ENCODE measurements at regions not wholly inside any gene's neighbourhood (a gene's known extent, or its start where the extent isn't known, plus 50 kb on each side); places are given as distances from the start of the nearest gene placed in this dataset.
"Not testable (repeated sequence)": the region's sequence is repeated elsewhere in the genome, so short reads cannot be mapped to it uniquely, and the experiment has no call there.

GRCh38 chr12:19802915-19803314, 363.6 kb downstream of the AEBP2 start:
- H3K9ac ChIP-seq (ENCODE audit: low read length in 5 of 5), result no peak overlapping the region
- H3K4me3 ChIP-seq (ENCODE audit: low read depth in 1 of 5, low read length in 5 of 5), result no peak overlapping the region
- H3K4me1 ChIP-seq (ENCODE audit: control insufficient read depth in 5 of 5, insufficient read depth in 5 of 5, low read length in 5 of 5), result peaks cover 0 to 3% (median 0%) of the 10 kb centered on the region in 5 donors
- no peaks in the 10 kb centered on the region for H3K36me3 ChIP-seq (ENCODE audit: control insufficient read depth in 5 of 5, insufficient read depth in 5 of 5, low read length in 5 of 5)
- H3K27ac ChIP-seq (ENCODE audit: low read depth, low read length), result no peak overlapping the region
- no peaks in the 10 kb centered on the region for H3K27me3 ChIP-seq (ENCODE audit: control insufficient read depth in 5 of 5, insufficient read depth in 4 of 5, low read length in 5 of 5)
- H3K9me3 ChIP-seq (ENCODE audit: control insufficient read depth in 5 of 5, low read length in 5 of 5), result no peaks in the 10 kb centered on the region

- Histone ChIP-seq H3K9ac (ENCODE audit: low read length in 5 of 5) (no peak overlapping the region), H3K36me3 (ENCODE audit: control insufficient read depth in 5 of 5, insufficient read depth in 5 of 5, low read length in 5 of 5) (no peaks in the 10 kb centered on the region), H3K27ac (ENCODE audit: low read depth, low read length) (no peak overlapping the region), H3K4me3 (ENCODE audit: low read depth in 1 of 5, low read length in 5 of 5) (no peak overlapping the region), H3K4me1 (ENCODE audit: control insufficient read depth in 5 of 5, insufficient read depth in 5 of 5, low read length in 5 of 5) (peaks cover 0 to 3% (median 0%) of the 10 kb centered on the region in 5 donors), H3K9me3 (ENCODE audit: control insufficient read depth in 5 of 5, low read length in 5 of 5) (peaks cover 0 to 4% (median 0%) of the 10 kb centered on the region in 5 donors), H3K27me3 (ENCODE audit: control insufficient read depth in 5 of 5, insufficient read depth in 4 of 5, low read length in 5 of 5) (no peaks in the 10 kb centered on the region)
Measured at GRCh38 chr12:19804737-19805136, 365.4 kb downstream of the AEBP2 start.

GRCh38 chr12:19808371-19808770, 369.1 kb downstream of the AEBP2 start:
- H3K27ac ChIP-seq (ENCODE audit: low read depth, low read length), result no peak overlapping the region
- peaks cover 0 to 4% (median 0%) of the 10 kb centered on the region in 5 donors for H3K9me3 ChIP-seq (ENCODE audit: control insufficient read depth in 5 of 5, low read length in 5 of 5)
- no peak overlapping the region for H3K4me3 ChIP-seq (ENCODE audit: low read depth in 1 of 5, low read length in 5 of 5)
- H3K36me3 ChIP-seq (ENCODE audit: control insufficient read depth in 5 of 5, insufficient read depth in 5 of 5, low read length in 5 of 5), result no peaks in the 10 kb centered on the region
- no peaks in the 10 kb centered on the region for H3K27me3 ChIP-seq (ENCODE audit: control insufficient read depth in 5 of 5, insufficient read depth in 4 of 5, low read length in 5 of 5)
- H3K9ac ChIP-seq (ENCODE audit: low read length in 5 of 5), result no peak overlapping the region
- H3K4me1 ChIP-seq (ENCODE audit: control insufficient read depth in 5 of 5, insufficient read depth in 5 of 5, low read length in 5 of 5), result no peaks in the 10 kb centered on the region

GRCh38 chr12:19810213-19810612, 370.9 kb downstream of the AEBP2 start:
- H3K9ac ChIP-seq (ENCODE audit: low read length in 5 of 5), result no peak overlapping the region
- H3K36me3 ChIP-seq (ENCODE audit: control insufficient read depth in 5 of 5, insufficient read depth in 5 of 5, low read length in 5 of 5), result no peaks in the 10 kb centered on the region
- no peaks in the 10 kb centered on the region for H3K4me1 ChIP-seq (ENCODE audit: control insufficient read depth in 5 of 5, insufficient read depth in 5 of 5, low read length in 5 of 5)
- H3K27ac ChIP-seq (ENCODE audit: low read depth, low read length), result no peak overlapping the region
- no peak overlapping the region for H3K4me3 ChIP-seq (ENCODE audit: low read depth in 1 of 5, low read length in 5 of 5)
- H3K9me3 ChIP-seq (ENCODE audit: control insufficient read depth in 5 of 5, low read length in 5 of 5), result peaks cover 0 to 4% (median 0%) of the 10 kb centered on the region in 5 donors
- no peaks in the 10 kb centered on the region for H3K27me3 ChIP-seq (ENCODE audit: control insufficient read depth in 5 of 5, insufficient read depth in 4 of 5, low read length in 5 of 5)

- Histone ChIP-seq H3K4me3 (ENCODE audit: low read depth in 1 of 5, low read length in 5 of 5) (no peak overlapping the region), H3K4me1 (ENCODE audit: control insufficient read depth in 5 of 5, insufficient read depth in 5 of 5, low read length in 5 of 5) (no peaks in the 10 kb centered on the region), H3K9me3 (ENCODE audit: control insufficient read depth in 5 of 5, low read length in 5 of 5) (peaks cover 0 to 4% (median 0%) of the 10 kb centered on the region in 5 donors), H3K9ac (ENCODE audit: low read length in 5 of 5) (no peak overlapping the region), H3K27me3 (ENCODE audit: control insufficient read depth in 5 of 5, insufficient read depth in 4 of 5, low read length in 5 of 5) (no peaks in the 10 kb centered on the region), H3K27ac (ENCODE audit: low read depth, low read length) (no peak overlapping the region), H3K36me3 (ENCODE audit: control insufficient read depth in 5 of 5, insufficient read depth in 5 of 5, low read length in 5 of 5) (no peaks in the 10 kb centered on the region)
Measured at GRCh38 chr12:19811922-19812321, 372.6 kb downstream of the AEBP2 start.

GRCh38 chr12:19819231-19819630, 379.9 kb downstream of the AEBP2 start:
- Histone ChIP-seq H3K9ac (ENCODE audit: low read length in 5 of 5) (no peak overlapping the region), H3K4me1 (ENCODE audit: control insufficient read depth in 5 of 5, insufficient read depth in 5 of 5, low read length in 5 of 5) (no peaks in the 10 kb centered on the region), H3K27ac (ENCODE audit: low read depth, low read length) (no peak overlapping the region), H3K27me3 (ENCODE audit: control insufficient read depth in 5 of 5, insufficient read depth in 4 of 5, low read length in 5 of 5) (no peaks in the 10 kb centered on the region), H3K4me3 (ENCODE audit: low read depth in 1 of 5, low read length in 5 of 5) (no peak overlapping the region), H3K36me3 (ENCODE audit: control insufficient read depth in 5 of 5, insufficient read depth in 5 of 5, low read length in 5 of 5) (no peaks in the 10 kb centered on the region), H3K9me3 (ENCODE audit: control insufficient read depth in 5 of 5, low read length in 5 of 5) (no peaks in the 10 kb centered on the region)

- H3K9ac ChIP-seq (ENCODE audit: low read length in 5 of 5), result no peak overlapping the region
- no peak overlapping the region for H3K27ac ChIP-seq (ENCODE audit: low read depth, low read length)
Measured at GRCh38 chr12:19822476-19822875, 383.2 kb downstream of the AEBP2 start.

GRCh38 chr12:19823326-19823725, 384.0 kb downstream of the AEBP2 start:
- H3K36me3 ChIP-seq (ENCODE audit: control insufficient read depth in 5 of 5, insufficient read depth in 5 of 5, low read length in 5 of 5); H3K4me3 ChIP-seq (ENCODE audit: low read depth in 1 of 5, low read length in 5 of 5); H3K4me1 ChIP-seq (ENCODE audit: control insufficient read depth in 5 of 5, insufficient read depth in 5 of 5, low read length in 5 of 5); H3K9ac ChIP-seq (ENCODE audit: low read length in 5 of 5); H3K27ac ChIP-seq (ENCODE audit: low read depth, low read length); H3K27me3 ChIP-seq (ENCODE audit: control insufficient read depth in 5 of 5, insufficient read depth in 4 of 5, low read length in 5 of 5): not testable (repeated sequence)
- peaks cover 0 to 13% (median 11%) of the 10 kb centered on the region in 5 donors for H3K9me3 ChIP-seq (ENCODE audit: control insufficient read depth in 5 of 5, low read length in 5 of 5)

More at GRCh38 chr12:19822476-19822875, 383.2 kb downstream of the AEBP2 start:
- H3K36me3 ChIP-seq (ENCODE audit: control insufficient read depth in 5 of 5, insufficient read depth in 5 of 5, low read length in 5 of 5), result no peaks in the 10 kb centered on the region
- H3K27me3 ChIP-seq (ENCODE audit: control insufficient read depth in 5 of 5, insufficient read depth in 4 of 5, low read length in 5 of 5), result no peaks in the 10 kb centered on the region
- H3K4me3 ChIP-seq (ENCODE audit: low read depth in 1 of 5, low read length in 5 of 5), result no peak overlapping the region
- no peaks in the 10 kb centered on the region for H3K4me1 ChIP-seq (ENCODE audit: control insufficient read depth in 5 of 5, insufficient read depth in 5 of 5, low read length in 5 of 5)
- peaks cover 0 to 6% (median 4%) of the 10 kb centered on the region in 5 donors for H3K9me3 ChIP-seq (ENCODE audit: control insufficient read depth in 5 of 5, low read length in 5 of 5)

GRCh38 chr12:19826980-19827550, 387.8 kb downstream of the AEBP2 start:
- Histone ChIP-seq H3K4me1 (ENCODE audit: control insufficient read depth in 5 of 5, insufficient read depth in 5 of 5, low read length in 5 of 5) (no peaks in the 10 kb centered on the region), H3K9ac (ENCODE audit: low read length in 5 of 5) (no peak overlapping the region), H3K4me3 (ENCODE audit: low read depth in 1 of 5, low read length in 5 of 5) (no peak overlapping the region), H3K9me3 (ENCODE audit: control insufficient read depth in 5 of 5, low read length in 5 of 5) (peaks cover 0 to 14% (median 11%) of the 10 kb centered on the region in 5 donors), H3K27ac (ENCODE audit: low read depth, low read length) (no peak overlapping the region), H3K27me3 (ENCODE audit: control insufficient read depth in 5 of 5, insufficient read depth in 4 of 5, low read length in 5 of 5) (no peaks in the 10 kb centered on the region), H3K36me3 (ENCODE audit: control insufficient read depth in 5 of 5, insufficient read depth in 5 of 5, low read length in 5 of 5) (no peaks in the 10 kb centered on the region)

- Histone ChIP-seq H3K27me3 (ENCODE audit: control insufficient read depth in 5 of 5, insufficient read depth in 4 of 5, low read length in 5 of 5) (no peaks in the 10 kb centered on the region), H3K27ac (ENCODE audit: low read depth, low read length) (no peak overlapping the region), H3K36me3 (ENCODE audit: control insufficient read depth in 5 of 5, insufficient read depth in 5 of 5, low read length in 5 of 5) (no peaks in the 10 kb centered on the region), H3K4me1 (ENCODE audit: control insufficient read depth in 5 of 5, insufficient read depth in 5 of 5, low read length in 5 of 5) (peaks cover 0 to 6% (median 0%) of the 10 kb centered on the region in 5 donors), H3K9ac (ENCODE audit: low read length in 5 of 5) (no peak overlapping the region), H3K9me3 (ENCODE audit: control insufficient read depth in 5 of 5, low read length in 5 of 5) (peaks cover 0 to 14% (median 11%) of the 10 kb centered on the region in 5 donors), H3K4me3 (ENCODE audit: low read depth in 1 of 5, low read length in 5 of 5) (no peak overlapping the region)
Measured at GRCh38 chr12:19829100-19829853, 390.0 kb downstream of the AEBP2 start.

All from subcutaneous abdominal adipose tissue (tissue), 5 donors.